ENCODE measurements at regions not wholly inside any gene's neighbourhood (a gene's known extent, or its start where the extent isn't known, plus 50 kb on each side); places are given as distances from the start of the nearest gene placed in this dataset.
A peak's percentile ranks its signal among the peaks of the same experiment; 100 is the strongest.

DNA sequence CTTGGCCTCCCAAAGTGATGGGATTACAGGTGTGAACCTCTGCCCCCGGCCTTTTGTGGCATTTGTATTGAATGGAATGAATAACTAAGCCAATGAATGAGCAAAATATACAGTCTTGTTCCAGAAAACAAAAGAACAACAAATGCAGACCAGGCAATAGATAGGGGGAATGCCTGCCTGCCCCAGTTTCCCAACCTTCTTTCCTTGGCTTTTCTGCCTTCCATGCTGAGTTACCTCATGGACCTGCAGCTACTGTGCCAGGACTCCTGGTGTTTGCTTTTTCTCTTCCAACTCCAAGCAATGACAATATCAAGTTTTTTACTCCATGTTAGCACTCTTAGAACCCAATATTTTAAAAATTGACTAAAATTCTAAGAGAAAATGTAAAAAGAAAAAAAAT is 58.6 kb upstream of the BACH1 start:
- intact Hi-C loops (cut with micrococcal nuclease) = no loop called here
- no peak overlapping the region for H3K4me3 Mint-ChIP-seq
- H3K36me3 Mint-ChIP-seq (ENCODE audit: low read depth) = peaks cover 1% of the 10 kb centered on the region
- peaks cover 14% of the 10 kb centered on the region for H3K4me1 Mint-ChIP-seq (ENCODE audit: low read depth)
- peaks cover 49% of the 10 kb centered on the region for H3K27me3 Mint-ChIP-seq (ENCODE audit: insufficient read depth)
- no peak overlapping the region for H3K27ac Mint-ChIP-seq
- DNase-seq (ENCODE audit: low spot score) = no peak
- H3K9me3 Mint-ChIP-seq = peaks cover 9% of the 10 kb centered on the region

DNA sequence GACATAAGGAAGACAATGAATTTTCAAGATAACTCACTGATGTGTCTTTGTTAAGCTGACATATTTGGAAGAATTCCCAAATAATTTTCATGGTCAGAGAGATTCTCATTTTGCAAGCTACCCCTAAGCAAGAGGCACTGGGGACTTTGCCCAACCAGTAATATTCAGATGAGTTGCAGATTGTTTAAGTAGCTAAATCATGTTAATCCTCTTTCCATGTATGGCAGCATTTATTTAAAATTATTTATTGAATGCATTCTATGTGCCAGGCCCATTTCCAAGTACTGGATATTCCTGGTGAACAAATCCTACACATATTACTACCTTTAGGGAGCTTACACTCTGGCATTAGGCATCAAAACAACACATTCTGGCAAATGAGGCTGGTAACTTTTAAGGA is 56.5 kb upstream of the BACH1 start:
- H3K9me3 Mint-ChIP-seq = peaks cover 9% of the 10 kb centered on the region
- no peak for DNase-seq (ENCODE audit: low spot score)
- peaks cover 40% of the 10 kb centered on the region for H3K27me3 Mint-ChIP-seq (ENCODE audit: insufficient read depth)
- no peaks in the 10 kb centered on the region for H3K36me3 Mint-ChIP-seq (ENCODE audit: low read depth)
- peaks cover 9% of the 10 kb centered on the region for H3K4me1 Mint-ChIP-seq (ENCODE audit: low read depth)
- H3K4me3 Mint-ChIP-seq = no peak overlapping the region
- intact Hi-C loops (cut with micrococcal nuclease) = no loop called here
- H3K27ac Mint-ChIP-seq = no peak overlapping the region

GRCh38 chr21:29243188-29243587 is 55.5 kb upstream of the BACH1 start:
- Mint-ChIP-seq H3K27me3 (ENCODE audit: insufficient read depth) (peaks cover 42% of the 10 kb centered on the region), H3K4me3 (no peak overlapping the region), H3K9me3 (peaks cover 9% of the 10 kb centered on the region), H3K4me1 (ENCODE audit: low read depth) (peaks cover 9% of the 10 kb centered on the region), H3K27ac (no peak overlapping the region), H3K36me3 (ENCODE audit: low read depth) (no peaks in the 10 kb centered on the region)
- DNase-seq (ENCODE audit: low spot score) = no peak
- intact Hi-C loops (cut with micrococcal nuclease) = no loop called here

GRCh38 chr21:29245104-29245643 is 53.5 kb upstream of the BACH1 start:
- no peak for DNase-seq (ENCODE audit: low spot score)
- intact Hi-C loops (cut with micrococcal nuclease) = loop anchor here (1.0 to 5.0 kb wide), 11 partner anchors 10 to 412 kb away; no protein-coding TSS in a partner anchor
- Mint-ChIP-seq H3K27me3 (ENCODE audit: insufficient read depth) (peaks cover 36% of the 10 kb centered on the region), H3K36me3 (ENCODE audit: low read depth) (no peaks in the 10 kb centered on the region), H3K27ac (peak overlapping the region; percentile 49), H3K4me1 (ENCODE audit: low read depth) (peaks cover 9% of the 10 kb centered on the region), H3K4me3 (no peak overlapping the region), H3K9me3 (peaks cover 15% of the 10 kb centered on the region)

- DNase-seq (ENCODE audit: low spot score) = no peak
- Mint-ChIP-seq H3K4me3 (no peak overlapping the region), H3K27ac (no peak overlapping the region), H3K4me1 (ENCODE audit: low read depth) (peaks cover 9% of the 10 kb centered on the region), H3K36me3 (ENCODE audit: low read depth) (no peaks in the 10 kb centered on the region), H3K9me3 (peaks cover 12% of the 10 kb centered on the region), H3K27me3 (ENCODE audit: insufficient read depth) (peaks cover 40% of the 10 kb centered on the region)
- intact Hi-C loops (cut with micrococcal nuclease) = loop anchor here (1.0 to 5.0 kb wide), 11 partner anchors 9 to 411 kb away; no protein-coding TSS in a partner anchor
Measured at GRCh38 chr21:29245863-29246262, 52.9 kb upstream of the BACH1 start.

DNA sequence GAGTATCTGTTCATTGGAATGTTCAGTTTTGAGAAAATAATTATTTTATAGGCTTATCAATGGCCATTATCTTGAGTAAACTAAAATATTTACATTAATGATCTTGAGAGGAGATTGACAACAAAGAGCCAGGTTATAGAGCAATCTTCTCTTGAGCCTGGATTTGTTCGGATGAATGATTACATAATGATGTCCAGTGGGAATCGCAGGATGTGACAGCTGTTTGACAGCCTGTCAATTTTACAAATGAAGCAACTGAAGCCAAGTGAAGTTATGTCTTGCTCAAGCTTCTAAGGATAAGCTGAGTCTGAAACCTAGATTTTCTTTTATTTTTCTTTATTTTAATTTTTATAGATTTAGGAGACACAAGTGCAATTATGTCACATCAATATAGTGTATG is 52.1 kb upstream of the BACH1 start:
- Mint-ChIP-seq H3K36me3 (ENCODE audit: low read depth) (no peaks in the 10 kb centered on the region), H3K9me3 (peaks cover 18% of the 10 kb centered on the region), H3K4me1 (ENCODE audit: low read depth) (peaks cover 9% of the 10 kb centered on the region), H3K27ac (no peak overlapping the region), H3K4me3 (no peak overlapping the region), H3K27me3 (ENCODE audit: insufficient read depth) (peaks cover 43% of the 10 kb centered on the region)
- intact Hi-C loops (cut with micrococcal nuclease) = loop anchor here (5.0 kb wide), 3 partner anchors 64 to 169 kb away; no protein-coding TSS in a partner anchor
- no peak for DNase-seq (ENCODE audit: low spot score)

GRCh38 chr21:29248124-29248523 is 50.6 kb upstream of the BACH1 start:
- Mint-ChIP-seq H3K9me3 (peaks cover 28% of the 10 kb centered on the region), H3K36me3 (ENCODE audit: low read depth) (no peaks in the 10 kb centered on the region), H3K27ac (no peak overlapping the region), H3K4me1 (ENCODE audit: low read depth) (peaks cover 9% of the 10 kb centered on the region), H3K27me3 (ENCODE audit: insufficient read depth) (peaks cover 47% of the 10 kb centered on the region), H3K4me3 (no peak overlapping the region)
- DNase-seq (ENCODE audit: low spot score) = no peak
- intact Hi-C loops (cut with micrococcal nuclease) = loop anchor here (5.0 kb wide), 3 partner anchors 66 to 171 kb away; no protein-coding TSS in a partner anchor

All from activated T-helper 1 cell treated with anti-CD3 and anti-CD28 coated beads, Interleukin-12 subunit alpha, Interleukin-12 subunit beta, Interleukin-2, Interleukin-4 antibody, amounts not matched to agents 30 ng/mL and 10 ng/mL and 1 ng/mL, durations not matched to agents 14 hours and 24 hours and 36 hours (primary cell).